B cell (primary cell): ENCODE measurements at regions not wholly inside any gene's neighbourhood (a gene's known extent, or its start where the extent isn't known, plus 50 kb on each side); places are given as distances from the start of the nearest gene placed in this dataset.

Experiments
- CTCF ChIP-seq: fragments of 200-600 bp; IDR thresholded peaks from one replicate; pipeline ENCODE4 v1.8.0; 2022; ENCODE audit warnings: antibody characterized with exemption, mild to moderate bottlenecking
- EZH2 ChIP-seq: IDR thresholded peaks from 2 replicates; pipeline ENCODE4 v1.6.1; 2012; ENCODE audit warnings: borderline replicate concordance, low read depth, mild to moderate bottlenecking, moderate library complexity, low read length; ENCODE audit not compliant: insufficient read depth, poor library complexity, severe bottlenecking

- TF ChIP-seq CTCF (no peak), EZH2 (no peak)
Observed at GRCh38 chr9:16203729-16204573, 651.1 kb downstream of the CCDC171 start.
